Neural cell (in vitro differentiated cells): ENCODE measurements at regions not wholly inside any gene's neighbourhood (a gene's known extent, or its start where the extent isn't known, plus 50 kb on each side); places are given as distances from the start of the nearest gene placed in this dataset.

Experiments used
- H2AFZ ChIP-seq: fragments of 200-600, 300-800 bp; sonication (generic), shearing (Covaris generic); 2 replicates; pipeline ENCODE4 v1.6.0; 2014; ENCODE audit warnings: low read depth, mild to moderate bottlenecking, antibody characterized with exemption, low read length, moderate library complexity
- H3F3A ChIP-seq: fragments of 200-600 bp; shearing (Covaris generic); 2 replicates; pipeline ENCODE4 v1.6.1; 2016; ENCODE audit warnings: mild to moderate bottlenecking, moderate library complexity, mixed read lengths, antibody characterized with exemption, low read length; ENCODE audit not compliant: insufficient read depth, poor library complexity, severe bottlenecking
- H3K27ac ChIP-seq: fragments of 200-600, 300-800 bp; sonication (generic), shearing (Covaris generic); 2 replicates; pipeline ENCODE4 v1.5.1; 2014; ENCODE audit warnings: mild to moderate bottlenecking, low read length, moderate library complexity
- H3K27me3 ChIP-seq: fragments of 300-800, 200-600 bp; sonication (generic), shearing (Covaris generic); 2 replicates; pipeline ENCODE4 v1.6.0; 2014; ENCODE audit warnings: mild to moderate bottlenecking, low read depth, low read length, moderate library complexity; ENCODE audit not compliant: insufficient read depth
- H3K36me3 ChIP-seq: fragments of 300-800, 200-600 bp; sonication (generic), shearing (Covaris generic); 2 replicates; pipeline ENCODE4 v1.5.1; 2014; ENCODE audit warnings: mild to moderate bottlenecking, antibody characterized with exemption, low read length, moderate library complexity; ENCODE audit not compliant: insufficient read depth
- H3K4me2 ChIP-seq: fragments of 300-800, 200-600 bp; sonication (generic), shearing (Covaris generic); 2 replicates; pipeline ENCODE4 v1.6.0; 2014; ENCODE audit warnings: mild to moderate bottlenecking, low read length
- H3K4me3 ChIP-seq: fragments of 300-800, 200-600 bp; sonication (generic), shearing (Covaris generic); 2 replicates; pipeline ENCODE4 v1.5.1; 2014; ENCODE audit warnings: mild to moderate bottlenecking, low read length, moderate library complexity
- H3K79me2 ChIP-seq: fragments of 200-600 bp; shearing (Covaris generic); replicated peaks from 2 replicates; pipeline ENCODE4 v1.6.0; 2014; ENCODE audit warnings: mild to moderate bottlenecking, low read length, moderate library complexity; ENCODE audit not compliant: insufficient read depth
- H3K9ac ChIP-seq: fragments of 300-800, 200-600 bp; sonication (generic), shearing (Covaris generic); 2 replicates; pipeline ENCODE4 v1.6.1; 2016; ENCODE audit warnings: mild to moderate bottlenecking, low read length, mixed read lengths
- H3K9me2 ChIP-seq: fragments of 200-600 bp; shearing (Covaris generic); 2 replicates; pipeline ENCODE4 v1.6.1; 2016; ENCODE audit warnings: mild to moderate bottlenecking, low read length, mixed read lengths; ENCODE audit not compliant: insufficient read depth
- H3K9me3 ChIP-seq: fragments of 200-600, 300-800 bp; sonication (generic), shearing (Covaris generic); 2 replicates; pipeline ENCODE4 v1.6.1; 2016; ENCODE audit warnings: mild to moderate bottlenecking, mixed run types, low read length, moderate library complexity, mixed read lengths
- H4K20me1 ChIP-seq: fragments of 200-600 bp; shearing (Covaris generic); 2 replicates; pipeline ENCODE4 v1.6.1; 2016; ENCODE audit warnings: mild to moderate bottlenecking, mixed run types; ENCODE audit not compliant: insufficient read depth
- CTCF ChIP-seq: fragments of 450-650 bp; IDR thresholded peaks from 2 replicates; pipeline ENCODE4 v1.5.1; 2014; ENCODE audit warnings: antibody characterized with exemption, mild to moderate bottlenecking, moderate library complexity; ENCODE audit not compliant: poor library complexity, severe bottlenecking
- EP300 ChIP-seq: fragments of 450-650 bp; conservative IDR thresholded peaks from 2 replicates; pipeline ENCODE4 v1.6.1; 2014; ENCODE audit warnings: antibody characterized with exemption, mild to moderate bottlenecking, moderate library complexity; ENCODE audit not compliant: poor library complexity, severe bottlenecking
- EZH2 ChIP-seq: fragments of 200-600, 300-800 bp; shearing (Covaris generic), sonication (generic); IDR thresholded peaks from 2 replicates; pipeline ENCODE4 v1.6.1; 2014; ENCODE audit warnings: antibody characterized with exemption, low read length, borderline replicate concordance, mild to moderate bottlenecking; ENCODE audit not compliant: insufficient read depth, poor library complexity, severe bottlenecking
- MXI1 ChIP-seq: fragments of 450-650 bp; conservative IDR thresholded peaks from 2 replicates; pipeline ENCODE4 v1.6.1; 2014; ENCODE audit warnings: antibody characterized with exemption, mild to moderate bottlenecking; ENCODE audit not compliant: poor library complexity, severe bottlenecking
- POLR2AphosphoS5 ChIP-seq: IDR thresholded peaks from 2 replicates; pipeline ENCODE4 v1.6.1; 2012
- RAD21 ChIP-seq: fragments of 450-650 bp; conservative IDR thresholded peaks from 2 replicates; pipeline ENCODE4 v1.6.1; 2014; ENCODE audit warnings: antibody characterized with exemption, mild to moderate bottlenecking, moderate library complexity
- REST ChIP-seq: IDR thresholded peaks from 2 replicates; pipeline ENCODE4 v1.6.1; 2012; ENCODE audit warnings: borderline replicate concordance
- SMC3 ChIP-seq: fragments of 450-650 bp; conservative IDR thresholded peaks from 2 replicates; pipeline ENCODE4 v1.6.1; 2014; ENCODE audit warnings: antibody characterized with exemption, mild to moderate bottlenecking, moderate library complexity; ENCODE audit not compliant: poor library complexity
- TAF1 ChIP-seq: IDR thresholded peaks from 2 replicates; pipeline ENCODE4 v1.6.1; 2012; ENCODE audit warnings: low read depth

GRCh38 chr3:13215940-13216546 is 142.8 kb upstream of the IQSEC1 start:
- TF ChIP-seq CTCF (no peak), EP300 (no peak), SMC3 (no peak), POLR2AphosphoS5 (no peak), RAD21 (no peak), TAF1 (no peak), REST (no peak), EZH2 (no peak), MXI1 (no peak)
- Histone ChIP-seq H3K27ac (no peak overlapping the region), H3F3A (no peaks in the 10 kb centered on the region), H3K36me3 (no peaks in the 10 kb centered on the region), H3K4me3 (no peak overlapping the region), H2AFZ (no peak overlapping the region), H3K27me3 (no peaks in the 10 kb centered on the region), H3K9ac (no peak overlapping the region), H3K4me2 (no peak overlapping the region), H3K9me2 (no peaks in the 10 kb centered on the region), H3K79me2 (no peaks in the 10 kb centered on the region), H3K9me3 (no peaks in the 10 kb centered on the region), H4K20me1 (no peaks in the 10 kb centered on the region)

GRCh38 chr3:13214847-13215472 is 141.7 kb upstream of the IQSEC1 start:
- Histone ChIP-seq H4K20me1 (no peaks in the 10 kb centered on the region), H3K36me3 (no peaks in the 10 kb centered on the region), H3K4me3 (no peak overlapping the region), H3F3A (no peaks in the 10 kb centered on the region), H3K79me2 (no peaks in the 10 kb centered on the region), H2AFZ (no peak overlapping the region), H3K9me3 (no peaks in the 10 kb centered on the region), H3K9ac (no peak overlapping the region), H3K4me2 (no peak overlapping the region), H3K27me3 (no peaks in the 10 kb centered on the region), H3K9me2 (no peaks in the 10 kb centered on the region), H3K27ac (no peak overlapping the region)
- TF ChIP-seq EZH2 (no peak), REST (no peak), RAD21 (no peak), MXI1 (no peak), SMC3 (no peak), POLR2AphosphoS5 (no peak), CTCF (no peak), EP300 (no peak), TAF1 (no peak)
